ENCODE measurements at regions not wholly inside any gene's neighbourhood (a gene's known extent, or its start where the extent isn't known, plus 50 kb on each side); places are given as distances from the start of the nearest gene placed in this dataset.
A peak's percentile ranks its signal among the peaks of the same experiment; 100 is the strongest.

DNA sequence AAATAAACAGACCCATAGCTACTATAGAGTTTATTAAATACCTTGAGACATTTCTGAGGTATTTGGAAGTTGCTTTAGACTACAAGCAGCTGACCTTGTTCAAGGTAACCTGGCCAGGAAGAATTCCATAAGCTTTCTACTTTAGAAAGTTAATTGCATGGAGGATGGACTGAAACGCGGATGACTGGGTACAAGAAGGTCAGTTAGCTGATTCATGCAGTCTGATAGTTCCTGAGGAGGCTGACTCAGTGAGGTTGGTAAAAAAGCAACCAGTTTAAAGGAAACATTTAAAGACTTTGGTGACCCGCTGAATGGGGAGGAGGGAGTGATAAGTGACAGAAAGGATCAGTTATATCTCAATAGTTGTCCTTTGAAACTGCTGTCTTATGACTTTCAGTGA, 670.1 kb upstream of the CDH9 start:
- Histone ChIP-seq H3K9me3 (ENCODE audit: severe bottlenecking) (no peaks in the 10 kb centered on the region), H3K27ac (ENCODE audit: poor library complexity, severe bottlenecking) (no peak overlapping the region), H3K4me3 (ENCODE audit: severe bottlenecking) (no peak overlapping the region), H3K4me1 (ENCODE audit: insufficient read depth, poor library complexity, severe bottlenecking) (no peaks in the 10 kb centered on the region), H3K27me3 (ENCODE audit: insufficient read depth, poor library complexity, severe bottlenecking) (no peaks in the 10 kb centered on the region), H3K36me3 (ENCODE audit: low read depth) (no peaks in the 10 kb centered on the region)
- ATAC-seq (ENCODE audit: low read depth) (peak; percentile 62; the same call in 2 of the 3 replicates), DNase-seq (ENCODE audit: low spot score) (no peak)
- TF ChIP-seq, protein P1, sequence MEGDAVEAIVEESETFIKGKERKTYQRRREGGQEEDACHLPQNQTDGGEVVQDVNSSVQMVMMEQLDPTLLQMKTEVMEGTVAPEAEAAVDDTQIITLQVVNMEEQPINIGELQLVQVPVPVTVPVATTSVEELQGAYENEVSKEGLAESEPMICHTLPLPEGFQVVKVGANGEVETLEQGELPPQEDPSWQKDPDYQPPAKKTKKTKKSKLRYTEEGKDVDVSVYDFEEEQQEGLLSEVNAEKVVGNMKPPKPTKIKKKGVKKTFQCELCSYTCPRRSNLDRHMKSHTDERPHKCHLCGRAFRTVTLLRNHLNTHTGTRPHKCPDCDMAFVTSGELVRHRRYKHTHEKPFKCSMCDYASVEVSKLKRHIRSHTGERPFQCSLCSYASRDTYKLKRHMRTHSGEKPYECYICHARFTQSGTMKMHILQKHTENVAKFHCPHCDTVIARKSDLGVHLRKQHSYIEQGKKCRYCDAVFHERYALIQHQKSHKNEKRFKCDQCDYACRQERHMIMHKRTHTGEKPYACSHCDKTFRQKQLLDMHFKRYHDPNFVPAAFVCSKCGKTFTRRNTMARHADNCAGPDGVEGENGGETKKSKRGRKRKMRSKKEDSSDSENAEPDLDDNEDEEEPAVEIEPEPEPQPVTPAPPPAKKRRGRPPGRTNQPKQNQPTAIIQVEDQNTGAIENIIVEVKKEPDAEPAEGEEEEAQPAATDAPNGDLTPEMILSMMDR (IDR thresholded peaks at IDR 0.05; ENCODE audit: poor library complexity, severe bottlenecking) = no peak

DNA sequence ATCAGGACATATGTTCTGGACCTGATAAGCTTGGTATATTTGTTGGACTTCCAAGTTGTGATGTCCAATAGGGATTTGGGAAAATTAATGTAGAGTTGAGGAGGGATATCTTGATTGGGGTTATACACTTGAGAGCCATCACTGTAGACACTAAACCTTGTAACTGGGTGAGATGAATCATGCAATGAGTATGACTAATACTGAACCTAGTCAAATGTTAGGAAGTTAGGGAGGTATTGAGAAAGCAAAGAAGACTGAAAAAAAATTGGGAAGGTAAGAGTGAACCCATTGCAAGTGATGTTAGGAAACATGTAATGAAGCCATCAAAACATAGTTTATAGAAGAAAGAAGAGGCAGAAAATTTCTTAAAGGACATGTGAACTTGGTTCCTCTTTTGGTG, 668.4 kb upstream of the CDH9 start:
- TF ChIP-seq, protein P1 (IDR thresholded peaks at IDR 0.05; ENCODE audit: poor library complexity, severe bottlenecking) = no peak
- Histone ChIP-seq H3K27ac (ENCODE audit: poor library complexity, severe bottlenecking) (no peak overlapping the region), H3K27me3 (ENCODE audit: insufficient read depth, poor library complexity, severe bottlenecking) (no peaks in the 10 kb centered on the region), H3K9me3 (ENCODE audit: severe bottlenecking) (no peaks in the 10 kb centered on the region), H3K36me3 (ENCODE audit: low read depth) (no peaks in the 10 kb centered on the region), H3K4me1 (ENCODE audit: insufficient read depth, poor library complexity, severe bottlenecking) (peaks cover 3% of the 10 kb centered on the region), H3K4me3 (ENCODE audit: severe bottlenecking) (no peak overlapping the region)
- DNase-seq (ENCODE audit: low spot score) = no peak
- ATAC-seq (ENCODE audit: low read depth) = peak; percentile 86

DNA sequence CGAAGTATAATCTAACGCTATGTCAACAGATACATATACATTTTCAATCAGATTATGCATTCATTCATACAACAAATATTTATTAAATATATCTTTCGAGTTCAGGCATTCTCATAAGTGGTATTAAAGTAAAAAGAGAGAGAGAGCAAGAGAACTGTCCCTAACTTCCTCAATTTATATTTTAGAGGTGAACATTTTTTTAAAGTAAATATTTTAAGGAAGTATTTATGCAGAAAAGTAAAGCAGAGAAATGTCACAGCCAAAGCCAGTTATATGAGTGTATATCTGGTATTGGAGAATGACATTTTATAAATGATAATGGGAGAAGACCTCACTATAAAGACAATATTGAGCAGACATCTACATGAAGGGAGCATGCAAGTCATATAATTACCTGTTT, 667.3 kb upstream of the CDH9 start:
- TF ChIP-seq, protein P1 (IDR thresholded peaks at IDR 0.05; ENCODE audit: poor library complexity, severe bottlenecking) = no peak

DNA sequence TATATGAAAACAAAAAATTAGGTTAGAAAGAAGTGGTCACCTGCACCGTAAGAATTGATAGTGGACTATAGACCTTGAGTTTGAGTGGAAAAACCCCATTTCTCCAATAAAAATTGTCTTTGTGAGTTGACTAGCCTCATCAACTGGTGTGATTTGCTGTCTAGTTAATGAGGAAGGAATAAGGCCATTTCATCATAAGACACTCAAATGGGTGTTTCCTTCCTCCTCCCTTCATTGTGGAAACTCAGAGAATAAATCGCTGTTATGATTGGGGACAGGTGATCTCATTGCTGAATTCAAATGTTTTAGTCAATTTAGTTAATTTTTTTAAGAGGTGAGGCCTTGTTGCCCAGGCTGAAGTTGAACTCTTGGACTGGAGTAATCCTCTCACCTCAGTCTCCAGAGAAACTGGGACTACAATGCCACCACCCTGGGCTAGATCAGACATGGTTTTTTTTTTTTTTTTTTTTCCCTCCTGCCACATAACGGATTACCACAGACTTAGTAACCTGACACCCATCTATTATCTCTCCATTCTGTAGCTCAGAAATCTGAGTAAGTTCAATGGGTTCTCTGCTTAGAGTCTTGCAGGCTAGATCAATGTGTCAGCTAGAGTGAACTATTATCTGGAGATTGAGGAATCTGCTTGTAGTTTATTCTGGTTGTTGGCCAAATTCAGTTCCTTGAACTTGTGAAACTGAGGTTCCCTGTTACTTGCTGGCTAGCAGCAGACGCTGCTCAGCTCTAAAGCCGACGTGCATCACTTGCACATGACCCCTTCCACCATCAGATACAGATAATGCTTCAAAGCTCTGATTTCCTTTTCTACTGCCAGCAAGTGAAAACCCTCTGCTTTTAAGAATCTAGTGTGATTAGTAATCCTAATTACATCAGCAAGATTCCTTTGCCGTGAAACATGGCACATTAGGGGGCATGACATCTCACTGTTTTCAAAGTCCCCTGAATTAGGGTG, 663.8 kb upstream of the CDH9 start:
- DNase-seq (ENCODE audit: low spot score) = no peak
- Histone ChIP-seq H3K9me3 (ENCODE audit: severe bottlenecking) (no peaks in the 10 kb centered on the region), H3K27me3 (ENCODE audit: insufficient read depth, poor library complexity, severe bottlenecking) (no peaks in the 10 kb centered on the region), H3K36me3 (ENCODE audit: low read depth) (no peaks in the 10 kb centered on the region), H3K27ac (ENCODE audit: poor library complexity, severe bottlenecking) (no peak overlapping the region), H3K4me3 (ENCODE audit: severe bottlenecking) (no peak overlapping the region), H3K4me1 (ENCODE audit: insufficient read depth, poor library complexity, severe bottlenecking) (peaks cover 3% of the 10 kb centered on the region)
- TF ChIP-seq, protein P1 (IDR thresholded peaks at IDR 0.05; ENCODE audit: poor library complexity, severe bottlenecking) = no peak
- ATAC-seq (ENCODE audit: low read depth) = peak; percentile 76

More for the DNA sequence above, 667.3 kb upstream of the CDH9 start:
- Histone ChIP-seq H3K4me3 (ENCODE audit: severe bottlenecking) (no peak overlapping the region), H3K4me1 (ENCODE audit: insufficient read depth, poor library complexity, severe bottlenecking) (peaks cover 3% of the 10 kb centered on the region), H3K27me3 (ENCODE audit: insufficient read depth, poor library complexity, severe bottlenecking) (no peaks in the 10 kb centered on the region), H3K27ac (ENCODE audit: poor library complexity, severe bottlenecking) (no peak overlapping the region), H3K9me3 (ENCODE audit: severe bottlenecking) (no peaks in the 10 kb centered on the region), H3K36me3 (ENCODE audit: low read depth) (no peaks in the 10 kb centered on the region)
- DNase-seq (ENCODE audit: low spot score) (no peak), ATAC-seq (ENCODE audit: low read depth) (no peak)

DNA sequence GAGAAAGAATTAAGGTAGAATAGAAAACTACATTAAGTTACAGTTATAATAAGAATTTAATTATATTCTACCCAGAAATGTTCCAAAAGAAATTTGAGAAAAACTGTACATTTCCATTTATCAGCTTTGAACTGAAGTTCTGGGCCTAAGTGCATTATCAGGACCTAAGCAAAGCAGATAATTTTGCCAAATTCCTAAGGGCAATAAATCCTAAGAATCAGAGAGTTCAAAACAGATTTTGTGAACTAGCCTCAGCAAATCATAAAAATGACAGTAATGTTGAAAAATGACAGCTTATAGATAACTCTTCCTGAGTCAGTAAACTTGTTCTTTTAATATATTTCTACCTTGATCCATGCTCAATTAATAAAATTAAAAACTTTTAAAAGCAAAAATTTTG, 662.1 kb upstream of the CDH9 start:
- no peak overlapping the region for H3K4me3 ChIP-seq (ENCODE audit: severe bottlenecking)
- H3K27me3 ChIP-seq (ENCODE audit: insufficient read depth, poor library complexity, severe bottlenecking) = no peaks in the 10 kb centered on the region
- TF ChIP-seq, protein P1 (IDR thresholded peaks at IDR 0.05; ENCODE audit: poor library complexity, severe bottlenecking) = no peak
- no peaks in the 10 kb centered on the region for H3K9me3 ChIP-seq (ENCODE audit: severe bottlenecking)
- ATAC-seq (ENCODE audit: low read depth) (no peak), DNase-seq (ENCODE audit: low spot score) (no peak)
- peaks cover 3% of the 10 kb centered on the region for H3K4me1 ChIP-seq (ENCODE audit: insufficient read depth, poor library complexity, severe bottlenecking)
- no peak overlapping the region for H3K27ac ChIP-seq (ENCODE audit: poor library complexity, severe bottlenecking)
- no peaks in the 10 kb centered on the region for H3K36me3 ChIP-seq (ENCODE audit: low read depth)
